ENCODE measurements at regions not wholly inside any gene's neighbourhood (a gene's known extent, or its start where the extent isn't known, plus 50 kb on each side); places are given as distances from the start of the nearest gene placed in this dataset.

- Histone ChIP-seq H3F3A (ENCODE audit: insufficient read depth, low read length) (0 out of 2 replicates have a peak, but pooled peaks cover 7% of the 10 kb centered on the region), H3K27me3 (ENCODE audit: insufficient read depth, low read length) (no peaks in the 10 kb centered on the region), H3K9me3 (ENCODE audit: low read length) (no peaks in the 10 kb centered on the region), H3K4me1 (ENCODE audit: insufficient read depth, low read length, severe bottlenecking) (no peaks in the 10 kb centered on the region), H4K20me1 (ENCODE audit: insufficient read depth, low read length) (no peaks in the 10 kb centered on the region), H3K9ac (ENCODE audit: low read length) (no peak overlapping the region), H3K36me3 (ENCODE audit: insufficient read depth, low read length) (no peaks in the 10 kb centered on the region), H3K9me2 (ENCODE audit: low read depth, low read length) (no peaks in the 10 kb centered on the region), H3K4me3 (ENCODE audit: low read depth, low read length, poor library complexity, severe bottlenecking) (no peak overlapping the region), H3K4me2 (ENCODE audit: low read length) (no peak overlapping the region), H3K79me2 (ENCODE audit: insufficient read depth, low read length) (no peaks in the 10 kb centered on the region), H3K27ac (ENCODE audit: low read depth, low read length, poor library complexity, severe bottlenecking) (no peak overlapping the region), H2AFZ (ENCODE audit: low read length) (no peak overlapping the region)
- TF ChIP-seq EZH2 (IDR thresholded peaks at IDR 0.05; ENCODE audit: borderline replicate concordance, low read length) (no peak), CTCF (IDR thresholded peaks at IDR 0.05; ENCODE audit: low read length) (no peak)
These were observed 393.9 kb upstream of the RGS6 start for GRCh38 chr14:71538288-71538687.

GRCh38 chr14:71538938-71539649, 393.1 kb upstream of the RGS6 start:
- Histone ChIP-seq H3F3A (ENCODE audit: insufficient read depth, low read length) (0 out of 2 replicates have a peak, but pooled peaks cover 9% of the 10 kb centered on the region), H3K9me2 (ENCODE audit: low read depth, low read length) (no peaks in the 10 kb centered on the region), H3K4me1 (ENCODE audit: insufficient read depth, low read length, severe bottlenecking) (no peaks in the 10 kb centered on the region), H3K79me2 (ENCODE audit: insufficient read depth, low read length) (no peaks in the 10 kb centered on the region), H3K4me2 (ENCODE audit: low read length) (no peak overlapping the region), H3K4me3 (ENCODE audit: low read depth, low read length, poor library complexity, severe bottlenecking) (no peak overlapping the region), H3K9me3 (ENCODE audit: low read length) (no peaks in the 10 kb centered on the region), H3K9ac (ENCODE audit: low read length) (no peak overlapping the region), H3K27me3 (ENCODE audit: insufficient read depth, low read length) (no peaks in the 10 kb centered on the region), H4K20me1 (ENCODE audit: insufficient read depth, low read length) (no peaks in the 10 kb centered on the region), H3K27ac (ENCODE audit: low read depth, low read length, poor library complexity, severe bottlenecking) (no peak overlapping the region), H2AFZ (ENCODE audit: low read length) (no peak overlapping the region), H3K36me3 (ENCODE audit: insufficient read depth, low read length) (no peaks in the 10 kb centered on the region)
- no peak for TF ChIP-seq CTCF (IDR thresholded peaks at IDR 0.05; ENCODE audit: low read length)
- TF ChIP-seq EZH2 (IDR thresholded peaks at IDR 0.05; ENCODE audit: borderline replicate concordance, low read length): no peak

- Histone ChIP-seq H3K4me3 (ENCODE audit: low read depth, low read length, poor library complexity, severe bottlenecking) (no peak overlapping the region), H3F3A (ENCODE audit: insufficient read depth, low read length) (0 out of 2 replicates have a peak, but pooled peaks cover 9% of the 10 kb centered on the region), H3K9ac (ENCODE audit: low read length) (no peak overlapping the region), H3K4me2 (ENCODE audit: low read length) (no peak overlapping the region), H3K9me3 (ENCODE audit: low read length) (no peaks in the 10 kb centered on the region), H3K79me2 (ENCODE audit: insufficient read depth, low read length) (no peaks in the 10 kb centered on the region), H3K27me3 (ENCODE audit: insufficient read depth, low read length) (no peaks in the 10 kb centered on the region), H4K20me1 (ENCODE audit: insufficient read depth, low read length) (no peaks in the 10 kb centered on the region), H3K27ac (ENCODE audit: low read depth, low read length, poor library complexity, severe bottlenecking) (no peak overlapping the region), H3K9me2 (ENCODE audit: low read depth, low read length) (no peaks in the 10 kb centered on the region), H3K4me1 (ENCODE audit: insufficient read depth, low read length, severe bottlenecking) (no peaks in the 10 kb centered on the region), H3K36me3 (ENCODE audit: insufficient read depth, low read length) (no peaks in the 10 kb centered on the region), H2AFZ (ENCODE audit: low read length) (no peak overlapping the region)
- TF ChIP-seq CTCF (IDR thresholded peaks at IDR 0.05; ENCODE audit: low read length): no peak
- no peak for TF ChIP-seq EZH2 (IDR thresholded peaks at IDR 0.05; ENCODE audit: borderline replicate concordance, low read length)
These were observed 392.5 kb upstream of the RGS6 start for GRCh38 chr14:71539650-71540285.

All from OCI-LY1 (cell line).